Hematopoietic multipotent progenitor cell treated with erythropoietin and hydrocortisone succinate and interleukin-3 and kit ligand, for 8 days (in vitro differentiated cells): ENCODE measurements at regions not wholly inside any gene's neighbourhood (a gene's known extent, or its start where the extent isn't known, plus 50 kb on each side); places are given as distances from the start of the nearest gene placed in this dataset.
A peak's percentile ranks its signal among the peaks of the same experiment; 100 is the strongest.
"Not testable (repeated sequence)": the region's sequence is repeated elsewhere in the genome, so short reads cannot be mapped to it uniquely, and the experiment has no call there.

Experiments used
- DNase-seq: peaks from one replicate; pipeline ENCODE4 v3.0.0-alpha.2; 2015

DNA sequence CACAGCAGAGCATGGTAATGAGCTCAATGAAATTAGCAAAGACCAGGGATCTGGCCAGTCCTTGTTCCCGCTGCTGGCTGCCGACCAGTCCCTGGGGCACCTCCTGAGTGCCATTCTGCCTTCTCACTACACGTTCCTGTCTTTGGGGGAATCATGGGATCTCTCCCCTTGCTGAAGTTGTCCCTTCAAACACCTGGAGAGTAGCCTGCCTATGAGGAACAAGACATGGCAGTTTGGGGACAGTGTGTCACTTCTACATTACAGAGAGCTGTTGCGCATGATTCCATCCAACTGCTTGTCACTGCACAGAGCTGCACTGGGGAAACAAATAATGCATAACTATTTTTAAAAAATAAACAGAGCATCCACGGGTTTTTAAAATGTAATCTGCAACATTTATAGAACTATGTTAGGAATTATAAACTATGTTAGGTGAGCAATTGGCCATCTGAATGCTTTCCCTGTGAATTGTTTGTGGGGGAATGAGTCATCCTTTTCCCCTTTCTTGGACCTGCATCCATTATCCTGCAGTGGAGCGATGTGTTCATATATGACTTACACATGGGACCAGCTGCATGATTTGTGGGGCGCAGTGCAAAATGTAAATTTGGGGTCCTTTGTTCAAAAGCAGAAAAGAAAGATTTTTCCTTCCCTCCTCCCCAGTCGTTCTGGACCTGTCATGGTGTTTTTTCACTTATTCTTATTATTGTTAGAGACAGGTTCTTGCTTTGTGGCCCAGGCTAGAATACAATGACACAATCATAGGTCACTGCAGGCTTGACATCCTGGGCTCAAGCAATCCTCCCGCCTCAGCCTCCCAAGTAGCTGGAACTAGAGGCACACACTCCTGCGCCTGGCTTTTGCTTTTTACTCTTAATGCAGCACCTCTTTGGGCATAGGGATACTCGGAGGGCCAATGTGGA, 115.0 kb upstream of the TBL1X start:
- DNase-seq: no peak

DNA sequence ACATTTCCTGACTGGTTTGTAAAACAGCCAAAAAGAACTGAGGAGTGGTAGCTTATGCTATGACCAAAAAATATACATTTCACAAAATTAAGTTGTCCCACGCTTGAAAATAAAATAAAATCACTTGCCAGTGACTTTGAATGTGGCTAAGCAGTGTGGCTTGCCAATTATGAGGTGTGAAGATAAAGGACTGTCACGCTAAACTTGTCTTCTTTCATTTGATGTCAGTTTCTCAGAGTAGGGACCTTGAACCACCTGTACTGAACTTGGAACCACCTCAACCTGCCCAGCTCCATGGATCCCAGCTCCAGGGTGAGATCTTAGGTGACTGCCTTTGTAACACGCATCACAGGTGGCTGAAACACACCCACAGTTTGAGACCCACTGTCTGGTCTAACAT, 113.7 kb upstream of the TBL1X start:
- no peak for DNase-seq

- no peak for DNase-seq
Measured at GRCh38 chrX:9352243-9352642, 112.6 kb upstream of the TBL1X start.

DNA sequence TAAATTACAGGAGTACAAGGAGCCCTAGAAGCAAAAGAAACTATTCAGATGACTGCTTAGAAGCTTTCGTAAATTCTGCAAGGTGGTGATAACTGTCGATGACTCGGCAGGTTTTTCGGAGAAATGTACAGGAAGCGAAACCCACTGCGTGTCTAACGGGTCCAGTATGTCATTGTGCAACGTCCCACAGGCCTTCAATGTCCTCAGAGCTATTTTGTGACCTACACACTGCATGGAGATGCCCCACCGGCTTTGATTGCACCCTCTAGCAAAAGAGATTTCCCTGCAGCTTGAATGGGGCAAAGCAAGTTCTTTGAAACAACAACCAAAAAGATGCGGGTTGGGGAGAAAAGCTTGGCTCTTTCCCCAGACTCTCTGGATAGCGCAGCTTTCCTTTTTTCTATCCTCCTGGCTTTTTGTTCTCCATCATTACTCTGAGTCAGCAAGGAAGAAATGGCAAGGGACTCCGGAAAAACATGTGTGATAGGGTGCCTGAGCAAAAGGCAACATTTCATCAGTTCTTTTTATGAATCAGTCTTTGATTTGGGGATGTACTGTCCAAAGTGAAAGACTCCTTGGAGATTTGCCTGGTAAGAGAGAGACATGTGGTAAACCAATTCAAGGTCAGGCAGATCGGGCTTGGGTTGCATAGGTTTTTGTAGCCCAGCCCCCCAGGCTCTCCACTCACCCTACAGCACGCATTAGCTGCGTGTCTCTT, 112.0 kb upstream of the TBL1X start:
- DNase-seq: peak; percentile 90

DNA sequence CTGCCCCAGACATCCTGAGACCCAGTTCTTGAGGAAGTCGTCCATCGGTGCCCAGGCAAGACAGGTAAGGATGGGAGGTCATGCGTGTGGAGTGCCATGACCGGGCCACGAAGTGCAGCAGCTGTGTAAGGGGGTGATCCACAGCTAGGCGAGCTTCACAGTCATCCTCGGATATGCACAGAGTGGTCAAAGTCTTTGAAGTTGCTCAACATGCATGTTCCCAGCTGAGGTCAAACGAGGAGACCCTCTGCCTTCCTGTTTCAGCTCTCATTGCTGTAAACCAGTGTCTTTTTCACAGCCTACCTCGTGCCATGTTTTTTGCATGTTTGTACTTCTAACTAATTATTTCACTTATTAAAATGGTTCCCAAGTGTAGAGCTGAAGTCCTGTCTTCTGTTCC, 109.9 kb upstream of the TBL1X start:
- DNase-seq: no peak

DNA sequence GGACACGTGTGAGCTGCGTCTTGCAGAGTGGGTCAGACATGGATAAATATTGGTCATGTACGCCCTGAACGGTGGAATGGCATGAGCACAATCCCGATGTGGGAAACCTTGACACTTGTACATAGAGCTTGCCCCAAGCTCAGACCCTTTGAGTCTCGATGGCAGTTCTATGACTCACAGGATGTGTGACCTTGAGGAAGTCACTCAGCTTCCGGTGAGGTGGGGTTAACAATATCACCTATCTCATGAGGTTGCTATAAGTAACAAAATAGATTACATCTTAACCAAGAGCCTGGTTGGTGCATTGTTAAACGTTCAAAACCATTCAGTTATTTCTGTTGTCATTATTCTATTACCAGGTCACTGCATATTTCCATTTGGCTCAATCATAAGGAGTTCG, 109.1 kb upstream of the TBL1X start:
- peak; percentile 19 for DNase-seq

- no peak for DNase-seq
Measured at GRCh38 chrX:9356846-9357245, 108.0 kb upstream of the TBL1X start.

DNA sequence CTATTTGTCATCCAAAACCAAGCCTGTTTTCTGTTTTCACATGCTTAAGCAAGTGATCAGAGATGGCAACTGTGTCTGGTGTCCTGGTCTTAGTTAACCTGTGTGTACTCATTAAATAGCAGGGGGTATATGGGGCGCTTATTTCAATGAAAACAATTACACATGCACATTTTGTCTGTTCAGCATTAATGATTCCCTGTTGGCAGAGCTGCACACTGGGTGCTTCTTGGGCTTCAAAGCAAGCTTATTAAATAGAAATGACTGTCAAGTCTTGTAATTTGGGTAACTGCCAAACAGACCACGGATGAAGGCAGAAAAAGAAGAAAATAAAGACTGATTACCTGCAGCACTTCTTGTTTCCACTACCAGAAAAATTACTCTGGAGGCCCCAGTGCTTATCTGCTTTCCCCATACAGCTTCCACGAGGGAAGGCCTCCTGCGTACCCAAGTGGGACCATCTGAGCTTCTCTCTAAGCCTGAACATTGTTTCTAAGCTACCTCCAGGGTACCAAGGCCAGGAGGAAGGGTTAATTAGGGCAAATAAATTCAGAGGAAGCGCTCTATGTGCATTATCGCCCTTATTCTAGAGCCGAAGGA, 107.2 kb upstream of the TBL1X start:
- peak; percentile 61 for DNase-seq

DNA sequence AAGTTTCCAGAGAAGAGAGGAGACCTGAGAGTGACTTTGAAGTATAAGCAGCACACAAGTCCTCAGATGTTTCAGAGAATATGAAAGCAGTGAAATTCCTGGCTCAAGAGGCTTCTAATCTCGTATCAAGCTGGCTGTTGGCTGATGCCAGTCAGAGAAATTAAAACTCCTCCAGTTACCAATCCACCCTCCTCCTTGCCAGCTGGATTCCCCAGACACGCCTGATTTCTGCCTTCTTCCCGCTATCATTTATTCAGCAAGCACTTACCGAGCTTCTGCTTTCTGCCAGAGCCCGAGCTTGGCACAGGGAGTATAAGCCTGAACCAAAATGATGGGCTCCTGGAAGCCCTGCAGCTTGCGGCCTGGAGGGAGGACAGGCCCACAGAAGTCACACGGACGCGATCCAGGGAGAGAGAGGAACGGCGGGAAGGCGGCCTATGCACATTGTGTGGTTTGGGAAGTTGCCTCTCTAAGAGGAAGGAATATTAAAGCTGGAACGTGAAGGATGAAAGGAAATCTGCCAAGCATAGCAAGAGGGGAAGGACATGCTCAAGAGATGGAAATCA, 102.4 kb upstream of the TBL1X start:
- no peak for DNase-seq

DNA sequence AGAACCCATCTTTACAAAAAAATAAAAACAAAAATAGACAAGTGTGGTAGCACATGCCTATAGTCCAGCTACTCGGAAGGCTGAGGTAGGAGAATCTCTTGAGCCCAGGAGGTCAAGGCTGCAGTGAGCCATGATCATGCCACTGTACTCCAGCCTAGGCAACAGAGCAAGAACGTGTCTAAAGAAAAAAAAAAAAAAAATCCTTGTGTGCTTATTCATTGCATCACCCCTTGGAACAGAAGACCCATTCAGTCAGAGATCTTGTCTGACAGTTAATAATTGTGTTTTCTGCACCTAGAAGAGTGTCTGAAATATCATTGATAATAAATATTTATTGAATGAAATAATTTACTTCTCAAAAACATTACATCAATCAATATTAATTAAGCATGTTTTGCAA, 97.4 kb upstream of the TBL1X start:
- no peak for DNase-seq

DNA sequence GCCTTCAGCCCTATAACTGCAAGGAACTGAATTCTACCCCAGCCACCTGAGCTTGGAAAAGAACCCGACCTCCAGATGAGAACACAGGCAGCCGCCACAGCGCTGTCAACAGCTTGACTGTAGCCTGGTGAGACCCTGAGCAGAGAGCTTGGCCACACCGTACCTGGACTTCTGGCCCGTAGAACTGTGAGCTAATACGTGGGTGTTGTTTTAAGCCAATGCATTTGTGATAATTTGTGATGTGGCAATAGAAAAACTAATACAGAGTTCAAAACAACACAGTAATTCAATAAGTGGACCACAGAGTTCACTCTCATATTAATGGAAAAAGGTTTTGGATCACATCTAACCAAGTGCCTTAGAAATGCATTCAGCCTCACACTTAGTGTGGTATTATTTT, 96.6 kb upstream of the TBL1X start:
- DNase-seq: no peak

GRCh38 chrX:9369802-9370291, 95.0 kb upstream of the TBL1X start:
- peak; percentile 4 for DNase-seq

GRCh38 chrX:9370893-9371292, 94.0 kb upstream of the TBL1X start:
- DNase-seq: no peak

DNA sequence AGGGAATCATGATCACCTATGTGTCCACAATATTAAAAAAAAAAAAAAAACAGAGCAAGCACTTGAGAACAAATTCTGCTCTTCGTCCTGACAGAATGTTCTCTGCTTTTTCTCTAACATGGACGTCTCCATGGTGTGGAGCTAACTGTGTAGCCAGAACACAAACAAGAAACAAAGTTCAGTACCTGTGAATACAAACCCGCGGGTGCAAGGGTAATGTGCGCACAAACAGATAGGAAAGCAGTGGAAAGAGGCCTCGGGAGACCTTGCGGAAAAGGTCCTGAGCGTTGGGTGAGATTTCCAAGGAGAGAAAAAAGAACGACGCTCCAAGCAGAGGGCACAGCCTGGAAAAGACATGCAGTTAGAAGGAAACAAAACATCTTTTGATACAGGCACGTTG, 92.0 kb upstream of the TBL1X start:
- DNase-seq: no peak

DNA sequence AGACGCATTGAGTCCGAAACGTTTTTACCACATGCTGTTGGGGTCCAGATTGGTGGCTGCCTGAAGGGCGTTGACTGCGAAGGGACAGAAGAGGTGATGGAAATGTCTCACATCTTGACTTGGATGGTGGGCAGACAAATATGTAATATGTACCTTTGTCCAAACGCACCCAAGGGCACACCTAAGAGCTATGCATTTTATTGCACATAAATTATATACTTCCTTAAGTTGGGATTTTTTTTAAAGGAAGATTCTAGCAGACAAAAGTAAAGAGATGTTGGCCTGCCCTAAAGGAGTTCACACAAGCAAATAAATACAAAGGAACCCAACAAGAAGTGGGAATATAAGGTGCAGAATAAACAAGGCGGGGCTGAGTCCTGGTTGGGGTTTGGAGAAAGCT, 91.1 kb upstream of the TBL1X start:
- DNase-seq: no peak

GRCh38 chrX:9374555-9374954, 90.3 kb upstream of the TBL1X start:
- DNase-seq: no peak

GRCh38 chrX:9376111-9376510, 88.7 kb upstream of the TBL1X start:
- DNase-seq: no peak

- not testable (repeated sequence) for DNase-seq
Measured at GRCh38 chrX:9377216-9377615, 87.6 kb upstream of the TBL1X start.

DNA sequence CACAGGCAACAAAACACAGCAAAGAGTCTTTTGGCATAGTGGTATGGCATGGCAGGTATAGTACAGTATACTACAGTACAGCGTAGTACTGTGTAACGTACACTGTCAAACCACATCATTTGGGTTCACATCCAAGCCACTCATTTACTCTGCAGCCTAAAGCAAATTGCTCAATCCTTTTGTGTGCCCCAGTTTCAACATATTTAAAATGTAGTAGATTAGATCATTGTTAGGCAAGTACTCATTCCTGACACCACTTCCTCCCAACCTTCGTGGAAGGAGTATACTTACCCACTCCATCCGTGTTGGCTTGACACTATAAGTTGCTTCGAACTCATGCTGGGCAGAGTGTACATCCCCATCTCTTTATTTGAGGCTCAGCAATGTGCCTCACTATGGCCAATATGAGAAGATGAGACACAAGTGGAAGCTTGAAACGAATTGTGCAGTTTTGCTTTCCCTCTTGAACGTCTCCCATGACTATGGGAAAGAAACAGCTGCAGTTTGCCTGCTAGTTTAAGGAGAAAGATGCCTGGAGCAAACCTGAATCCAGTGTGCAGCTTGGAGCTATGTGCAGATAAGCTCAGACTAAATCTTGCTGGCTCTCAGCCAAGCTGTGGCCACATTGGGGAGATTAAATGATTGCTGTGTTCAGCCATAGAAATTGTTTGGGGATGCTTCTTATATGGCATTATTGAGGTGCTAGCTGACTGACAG, 85.7 kb upstream of the TBL1X start:
- peak; percentile 2 for DNase-seq

- DNase-seq: no peak
Measured at GRCh38 chrX:9379697-9380551, 84.9 kb upstream of the TBL1X start.

DNA sequence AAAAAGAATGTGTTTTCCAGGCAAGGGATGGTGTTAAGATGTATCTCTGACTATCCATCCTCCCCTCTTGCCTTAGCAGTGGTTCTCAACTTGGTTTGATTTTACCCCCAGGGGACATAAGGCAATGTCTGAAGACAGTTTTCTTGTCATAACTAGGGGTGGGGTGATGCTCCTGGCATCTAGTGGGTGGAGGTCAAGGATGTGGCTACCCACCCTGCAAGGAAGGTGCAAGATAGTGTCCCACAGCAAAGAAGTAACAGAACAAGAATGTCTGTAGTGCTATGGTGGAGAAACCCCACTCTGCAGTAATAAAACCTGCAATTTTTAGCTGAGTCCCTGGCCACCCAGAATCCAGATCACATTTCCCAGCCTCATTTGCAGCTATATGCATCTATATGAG, 81.2 kb upstream of the TBL1X start:
- DNase-seq: no peak

DNA sequence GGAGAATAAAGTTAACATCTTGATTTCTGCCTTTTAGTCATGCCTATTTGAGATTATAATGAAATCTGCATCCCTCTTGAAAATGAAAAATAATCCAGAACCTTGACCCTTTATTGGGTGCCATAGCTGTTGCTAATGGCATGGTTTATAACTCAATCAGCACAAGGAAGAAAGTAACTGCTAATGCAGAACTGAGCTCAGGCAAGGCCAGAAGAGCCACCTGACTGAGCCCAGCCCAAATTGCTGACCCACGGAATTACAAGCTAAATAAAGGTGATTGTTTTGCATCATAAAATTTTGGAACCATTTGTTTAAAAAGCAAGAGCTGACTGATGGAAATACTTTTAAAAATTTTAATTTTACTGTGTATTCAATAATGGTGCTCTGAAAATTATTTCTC, 76.4 kb upstream of the TBL1X start:
- DNase-seq: no peak
